HEK293 (cell line): ENCODE measurements at regions not wholly inside any gene's neighbourhood (a gene's known extent, or its start where the extent isn't known, plus 50 kb on each side); places are given as distances from the start of the nearest gene placed in this dataset.
A peak's percentile ranks its signal among the peaks of the same experiment; 100 is the strongest.

Experiments
- CTCF ChIA-PET: fragments of 350-600 bp; formaldehyde crosslinking; extraction: SDS; loops from one replicate; lab custom pipeline; 2021; ENCODE audit warnings: antibody characterized with exemption; lab: Yijun Ruan, JAX
- POLR2A ChIA-PET: fragments of 300-600 bp; formaldehyde crosslinking; extraction: SDS; loops from one replicate; lab custom pipeline; 2020; ENCODE audit warnings: antibody characterized with exemption, inconsistent platforms; lab: Yijun Ruan, JAX
- H3K27ac ChIP-seq: fragments of 200-500 bp; sonication (Bioruptor generic); 2 replicates; pipeline ENCODE4 v1.5.1; 2014; ENCODE audit warnings: low read depth, low read length, control low read depth, inconsistent platforms; ENCODE audit errors: extremely low read depth
- H3K36me3 ChIP-seq, 2 experiments: fragments of 200-500 bp in 1 of 2; sonication (Bioruptor generic) in 1 of 2; 1 replicate in 1 of 2; 2 replicates in 1 of 2; pipeline ENCODE4 v1.5.1; 2014 to 2017; ENCODE audit warnings: inconsistent platforms in 2 of 2, low read length in 2 of 2; ENCODE audit not compliant: control insufficient read depth in 2 of 2, insufficient read depth in 1 of 2
- H3K4me1 ChIP-seq: fragments of 200-500 bp; sonication (Bioruptor generic); 2 replicates; pipeline ENCODE4 v1.5.1; 2014; ENCODE audit warnings: mild to moderate bottlenecking, low read length, inconsistent platforms; ENCODE audit not compliant: control insufficient read depth, insufficient read depth
- H3K4me3 ChIP-seq: 2 replicates; pipeline ENCODE4 v1.5.1; 2011; ENCODE audit warnings: low read depth, mild to moderate bottlenecking, control low read depth, low read length, moderate library complexity
- H3K9me3 ChIP-seq: fragments of 200-500 bp; sonication (Bioruptor generic); 2 replicates; pipeline ENCODE4 v1.5.1; 2014; ENCODE audit warnings: low read depth, low read length, inconsistent platforms; ENCODE audit not compliant: control insufficient read depth, insufficient read depth
- ATF2 ChIP-seq: fragments of 450-650 bp; formaldehyde crosslinking; IDR thresholded peaks from 2 replicates; pipeline ENCODE4 v1.5.1; 2016; ENCODE audit warnings: missing biosample characterization, missing genetic modification characterization, low read depth
- PATZ1 ChIP-seq: fragments of 450-650 bp; formaldehyde crosslinking; IDR thresholded peaks from 2 replicates; pipeline ENCODE4 v1.5.1; 2016; ENCODE audit warnings: missing biosample characterization, missing genetic modification characterization
- PRDM6 ChIP-seq: fragments of 450-650 bp; formaldehyde crosslinking; IDR thresholded peaks from 2 replicates; pipeline ENCODE4 v1.5.1; 2017; ENCODE audit warnings: missing biosample characterization, missing genetic modification characterization
- SALL2 ChIP-seq: fragments of 450-650 bp; formaldehyde crosslinking; IDR thresholded peaks from 2 replicates; pipeline ENCODE4 v1.5.0; 2017; ENCODE audit warnings: missing biosample characterization, mild to moderate bottlenecking, missing genetic modification characterization, borderline replicate concordance
- TRIM28 ChIP-seq: IDR thresholded peaks from 2 replicates; pipeline ENCODE4 v1.6.1; 2011; ENCODE audit warnings: low read length, control low read depth, borderline replicate concordance
- ZBTB26 ChIP-seq: fragments of 450-650 bp; formaldehyde crosslinking; optimal IDR thresholded peaks from 2 replicates; pipeline ENCODE3; 2016; ENCODE audit warnings: missing biosample characterization, mild to moderate bottlenecking, missing genetic modification characterization
- ZNF10 ChIP-seq: fragments of 450-650 bp; formaldehyde crosslinking; IDR thresholded peaks from 2 replicates; pipeline ENCODE4 v1.5.1; 2017; ENCODE audit warnings: missing biosample characterization, missing genetic modification characterization
- ZNF140 ChIP-seq: fragments of 450-650 bp; formaldehyde crosslinking; IDR thresholded peaks from 2 replicates; pipeline ENCODE4 v1.5.1; 2016; ENCODE audit warnings: missing biosample characterization, missing genetic modification characterization
- ZNF146 ChIP-seq: fragments of 450-650 bp; formaldehyde crosslinking; IDR thresholded peaks from 2 replicates; pipeline ENCODE4 v1.5.1; 2016; ENCODE audit warnings: missing biosample characterization, missing genetic modification characterization
- ZNF202 ChIP-seq: fragments of 450-650 bp; formaldehyde crosslinking; IDR thresholded peaks from 2 replicates; pipeline ENCODE4 v1.5.1; 2016; ENCODE audit warnings: missing biosample characterization, missing genetic modification characterization, borderline replicate concordance
- ZNF280C ChIP-seq: fragments of 450-650 bp; formaldehyde crosslinking; IDR thresholded peaks from 2 replicates; pipeline ENCODE4 v1.5.1; 2016; ENCODE audit warnings: missing biosample characterization, missing genetic modification characterization
- ZNF292 ChIP-seq: fragments of 450-650 bp; formaldehyde crosslinking; IDR thresholded peaks from 2 replicates; pipeline ENCODE4 v1.5.1; 2016; ENCODE audit warnings: low read depth, missing biosample characterization, missing genetic modification characterization, borderline replicate concordance
- ZNF354C ChIP-seq: fragments of 450-650 bp; formaldehyde crosslinking; IDR thresholded peaks from 2 replicates; pipeline ENCODE4 v1.5.1; 2016; ENCODE audit warnings: missing biosample characterization, missing genetic modification characterization, low read depth, borderline replicate concordance
- ZNF362 ChIP-seq: fragments of 450-650 bp; formaldehyde crosslinking; IDR thresholded peaks from 2 replicates; pipeline ENCODE4 v1.5.1; 2016; ENCODE audit warnings: missing biosample characterization, missing genetic modification characterization
- ZNF37A ChIP-seq: fragments of 450-650 bp; IDR thresholded peaks from 2 replicates; pipeline ENCODE4 v1.5.1; 2018; ENCODE audit warnings: missing biosample characterization, missing genetic modification characterization
- ZNF404 ChIP-seq: fragments of 450-650 bp; formaldehyde crosslinking; IDR thresholded peaks from 2 replicates; pipeline ENCODE4 v1.5.1; 2017; ENCODE audit warnings: missing biosample characterization, missing genetic modification characterization
- ZNF529 ChIP-seq: fragments of 450-650 bp; formaldehyde crosslinking; IDR thresholded peaks from 2 replicates; pipeline ENCODE4 v1.5.1; 2017; ENCODE audit warnings: missing genetic modification characterization, missing biosample characterization; ENCODE audit not compliant: insufficient replicate concordance
- ZNF670 ChIP-seq: fragments of 450-650 bp; formaldehyde crosslinking; IDR thresholded peaks from 2 replicates; pipeline ENCODE4 v1.5.1; 2016; ENCODE audit warnings: missing biosample characterization, missing genetic modification characterization, low read depth
- ZNF701 ChIP-seq: fragments of 450-650 bp; formaldehyde crosslinking; IDR thresholded peaks from 2 replicates; pipeline ENCODE4 v1.5.1; 2016; ENCODE audit warnings: missing biosample characterization, missing genetic modification characterization
- ZNF747 ChIP-seq: fragments of 450-650 bp; formaldehyde crosslinking; IDR thresholded peaks from 2 replicates; pipeline ENCODE4 v1.5.1; 2016; ENCODE audit warnings: missing biosample characterization, missing genetic modification characterization
- ZNF837 ChIP-seq: fragments of 450-650 bp; formaldehyde crosslinking; IDR thresholded peaks from 2 replicates; pipeline ENCODE4 v1.5.1; 2016; ENCODE audit warnings: missing biosample characterization, missing genetic modification characterization

GRCh38 chr2:183859129-183859528, 734.9 kb downstream of the NUP35 start:
- POLR2A ChIA-PET = no interaction called here
- TF ChIP-seq ZNF280C (tag by site-specific recombination) (no peak), ATF2 (tag by site-specific recombination) (0 out of 2 replicates have a peak, but pooled peaks have one; percentile 29)
- no peaks in the 10 kb centered on the region for H3K4me1 ChIP-seq
- CTCF ChIA-PET = no interaction called here
- no peak overlapping the region for H3K4me3 ChIP-seq
- no peaks in the 10 kb centered on the region for H3K36me3 ChIP-seq
- no peaks in the 10 kb centered on the region for H3K9me3 ChIP-seq
- H3K27ac ChIP-seq = no peak overlapping the region

GRCh38 chr2:183866666-183867065, 731.7 kb upstream of the ZNF804A start:
- TF ChIP-seq ZNF529 (no peak), ZNF354C (tag by site-specific recombination) (no peak), ZNF202 (tag by site-specific recombination) (no peak), ZNF837 (tag by site-specific recombination) (no peak), ZNF10 (tag by site-specific recombination) (no peak), ZNF670 (tag by site-specific recombination) (no peak)
- no peaks in the 10 kb centered on the region for H3K4me1 ChIP-seq
- ChIA-PET CTCF (no interaction called here), POLR2A (no interaction called here)
- no peak overlapping the region for H3K4me3 ChIP-seq
- H3K27ac ChIP-seq = no peak overlapping the region
- no peaks in the 10 kb centered on the region for H3K9me3 ChIP-seq
- H3K36me3 ChIP-seq = no peaks in the 10 kb centered on the region

GRCh38 chr2:183867206-183867605, 731.1 kb upstream of the ZNF804A start:
- Histone ChIP-seq H3K4me3 (no peak overlapping the region), H3K4me1 (no peaks in the 10 kb centered on the region), H3K27ac (no peak overlapping the region), H3K36me3 (no peaks in the 10 kb centered on the region), H3K9me3 (no peaks in the 10 kb centered on the region)
- ChIA-PET CTCF (no interaction called here), POLR2A (no interaction called here)
- TF ChIP-seq PATZ1 (tag by site-specific recombination) = no peak
- TF ChIP-seq ZNF362 (tag by site-specific recombination) = no peak
- no peak for TF ChIP-seq SALL2 (tag by site-specific recombination)
- TF ChIP-seq ZNF140 = no peak
- TF ChIP-seq ZNF404 (tag by site-specific recombination) = no peak
- TF ChIP-seq ZNF146 (tag by site-specific recombination) = no peak
- TF ChIP-seq ZNF701 (tag by site-specific recombination) = no peak
- no peak for TF ChIP-seq TRIM28
- TF ChIP-seq ZNF292 (tag by site-specific recombination) = no peak
- no peak for TF ChIP-seq ZNF747 (tag by site-specific recombination)
- no peak for TF ChIP-seq ZBTB26
- TF ChIP-seq ZNF37A (tag by site-specific recombination) = no peak
- no peak for TF ChIP-seq PRDM6 (tag by site-specific recombination)
